GM19372 (cell line): ENCODE measurements at regions not wholly inside any gene's neighbourhood (a gene's known extent, or its start where the extent isn't known, plus 50 kb on each side); places are given as distances from the start of the nearest gene placed in this dataset.
A peak's percentile ranks its signal among the peaks of the same experiment; 100 is the strongest.

Experiments used
- ATAC-seq: cut with Tn5 transposase; IDR thresholded peaks from one replicate; pipeline ENCODE4 v1.9.1; 2021; ENCODE audit warnings: mild to moderate bottlenecking, low read depth, moderate library complexity; ENCODE audit not compliant: unreplicated experiment

- no peak for ATAC-seq
These were observed 519.3 kb upstream of the CADM2 start for GRCh38 chr3:84439476-84439875.

GRCh38 chr3:84440291-84440690 lies 518.5 kb upstream of the CADM2 start:
- ATAC-seq: no peak

- no peak for ATAC-seq
These were observed 516.3 kb upstream of the CADM2 start for GRCh38 chr3:84442533-84442932.

GRCh38 chr3:84444726-84445521 lies 513.9 kb upstream of the CADM2 start:
- ATAC-seq: no peak

GRCh38 chr3:84487296-84487695 lies 471.5 kb upstream of the CADM2 start:
- ATAC-seq: no peak

- no peak for ATAC-seq
These were observed 454.0 kb upstream of the CADM2 start for GRCh38 chr3:84504761-84505160.

GRCh38 chr3:84510007-84510406 lies 448.8 kb upstream of the CADM2 start:
- no peak for ATAC-seq

- ATAC-seq: no peak
These were observed 435.9 kb upstream of the CADM2 start for GRCh38 chr3:84522893-84523292.

GRCh38 chr3:84536916-84537315 lies 421.9 kb upstream of the CADM2 start:
- ATAC-seq: no peak

GRCh38 chr3:84538597-84538996 lies 420.2 kb upstream of the CADM2 start:
- ATAC-seq: no peak

GRCh38 chr3:84547207-84547606 lies 411.6 kb upstream of the CADM2 start:
- ATAC-seq: no peak

GRCh38 chr3:84547971-84548970 lies 410.5 kb upstream of the CADM2 start:
- ATAC-seq: peak; percentile 88

- ATAC-seq: no peak
These were observed 403.2 kb upstream of the CADM2 start for GRCh38 chr3:84555629-84556028.

GRCh38 chr3:84566256-84566655 lies 392.5 kb upstream of the CADM2 start:
- no peak for ATAC-seq

GRCh38 chr3:84567796-84568195 lies 391.0 kb upstream of the CADM2 start:
- ATAC-seq: no peak

- no peak for ATAC-seq
These were observed 384.8 kb upstream of the CADM2 start for GRCh38 chr3:84573962-84574361.

GRCh38 chr3:84586427-84586826 lies 372.4 kb upstream of the CADM2 start:
- ATAC-seq: no peak

GRCh38 chr3:84600703-84601225 lies 358.0 kb upstream of the CADM2 start:
- no peak for ATAC-seq

GRCh38 chr3:84601303-84601702 lies 357.5 kb upstream of the CADM2 start:
- ATAC-seq: no peak

- ATAC-seq: no peak
These were observed 337.0 kb upstream of the CADM2 start for GRCh38 chr3:84621823-84622222.

GRCh38 chr3:84634668-84635067 lies 324.1 kb upstream of the CADM2 start:
- no peak for ATAC-seq
